GM10248 (cell line): ENCODE measurements at regions not wholly inside any gene's neighbourhood (a gene's known extent, or its start where the extent isn't known, plus 50 kb on each side); places are given as distances from the start of the nearest gene placed in this dataset.

Experiments
- CTCF ChIA-PET: fragments of 300-600 bp; sonication (Branson Sonifier 250); formaldehyde crosslinking; extraction: SDS; loops from one replicate; lab custom pipeline; 2021; ENCODE audit warnings: antibody characterized with exemption; lab: Yijun Ruan, JAX
- POLR2A ChIA-PET: fragments of 350-650 bp; sonication (Branson Sonifier 250); formaldehyde crosslinking; extraction: SDS; loops from one replicate; lab custom pipeline; 2020; ENCODE audit warnings: antibody characterized with exemption; lab: Yijun Ruan, JAX
- DNase-seq: peaks from one replicate; pipeline ENCODE4 v3.0.0; 2012; ENCODE audit errors: extremely low spot score
- CTCF ChIP-seq: IDR thresholded peaks from 2 replicates; pipeline ENCODE4 v1.5.1; 2012; ENCODE audit warnings: mild to moderate bottlenecking, low read depth; ENCODE audit errors: extremely low read depth, missing control alignments, control extremely low read depth

DNA sequence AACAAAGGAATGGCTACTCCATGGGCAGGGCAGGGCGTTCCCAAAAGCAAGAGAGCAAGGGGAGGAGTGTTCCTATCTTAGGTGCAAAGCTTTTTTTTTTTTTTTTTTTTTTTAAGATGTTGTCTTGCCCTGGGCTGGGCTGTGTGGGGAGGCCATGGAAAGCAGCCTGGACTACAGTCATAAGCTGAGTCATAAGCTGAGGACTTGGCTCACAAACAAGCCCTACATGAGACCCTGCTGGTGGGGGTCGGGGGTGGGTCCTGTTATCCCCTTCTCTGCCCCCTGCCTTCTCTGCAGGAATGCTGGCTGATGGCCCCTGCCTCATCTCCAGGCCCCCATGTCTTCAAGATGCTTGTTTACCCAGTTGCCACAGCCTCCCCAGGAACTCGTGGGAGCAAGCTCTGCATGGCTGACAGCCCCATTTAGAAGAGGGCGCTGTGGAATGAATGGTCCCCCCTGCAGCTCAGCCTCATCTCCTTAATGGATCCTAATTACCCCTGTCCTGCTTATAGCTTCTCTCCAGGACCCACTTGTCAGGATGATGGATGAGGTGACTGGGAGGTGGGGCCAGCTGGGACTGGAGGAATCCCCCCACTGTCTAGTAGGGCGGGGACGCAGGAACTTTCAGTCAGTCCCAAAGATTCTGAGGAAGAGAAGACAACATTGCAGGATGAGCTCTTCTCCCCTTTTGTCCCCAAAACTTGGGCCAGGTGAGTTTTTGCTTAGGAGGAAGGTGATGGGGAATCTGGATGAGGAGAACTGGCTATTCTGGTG, 340.8 kb upstream of the PODXL start:
- TF ChIP-seq CTCF = no peak
- CTCF ChIA-PET = interaction anchor here (0.9 to 2.1 kb wide), 4 partner anchors 10 to 47 kb away, joined by 3 to 7 read pairs (median 4); no protein-coding TSS in a partner anchor
- POLR2A ChIA-PET = no interaction called here
- no peak for DNase-seq

DNA sequence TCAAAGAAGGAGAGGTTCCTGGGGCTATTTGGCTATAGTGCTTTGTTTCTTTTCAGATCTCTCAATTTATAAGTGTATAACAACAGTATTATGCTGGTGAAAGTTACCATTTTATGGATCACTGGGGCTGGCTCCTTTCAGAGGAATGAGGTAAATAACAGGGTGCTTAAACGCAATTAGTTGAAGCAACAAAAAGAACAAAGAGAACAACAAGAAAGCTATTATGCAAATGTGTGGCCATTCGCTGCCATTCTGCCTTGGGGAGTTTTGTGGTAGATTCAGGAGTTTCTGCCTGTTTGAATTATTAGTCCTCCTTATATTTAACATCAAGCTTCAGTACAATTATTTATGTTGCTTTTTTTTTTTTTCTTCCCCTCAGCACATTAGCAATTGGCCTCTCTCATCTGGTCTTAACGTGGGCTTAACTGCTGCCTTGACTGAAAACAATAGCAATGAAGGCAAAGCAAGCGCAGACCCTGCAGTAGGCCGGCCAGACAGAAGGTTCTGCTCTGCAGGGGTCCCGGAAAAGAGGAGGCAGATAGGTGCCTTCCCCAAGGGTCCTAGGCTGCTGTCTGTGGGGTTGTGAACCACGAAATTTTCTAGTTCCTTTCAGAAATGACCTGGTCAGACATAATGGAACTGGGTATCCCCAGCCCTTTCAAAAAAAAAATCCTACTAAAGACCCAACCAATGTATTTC, 339.9 kb upstream of the PODXL start:
- TF ChIP-seq CTCF = no peak
- no peak for DNase-seq
- CTCF ChIA-PET = interaction anchor here (1.0 to 2.1 kb wide), 2 partner anchors 11 to 14 kb away, joined by 4 to 7 read pairs; no protein-coding TSS in a partner anchor
- POLR2A ChIA-PET = no interaction called here

GRCh38 chr7:131895541-131896164, 339.2 kb upstream of the PODXL start:
- POLR2A ChIA-PET = no interaction called here
- no peak for TF ChIP-seq CTCF
- no peak for DNase-seq
- CTCF ChIA-PET = interaction anchor here (1.1 kb wide), 1 partner anchor 15 kb away, joined by 3 read pairs; no protein-coding TSS in a partner anchor

- POLR2A ChIA-PET = no interaction called here
- CTCF ChIA-PET = no interaction called here
- no peak for TF ChIP-seq CTCF
- no peak for DNase-seq
Observed at GRCh38 chr7:131893631-131894340, 337.4 kb upstream of the PODXL start.

GRCh38 chr7:131890176-131890575, 333.7 kb upstream of the PODXL start:
- CTCF ChIA-PET = no interaction called here
- POLR2A ChIA-PET = no interaction called here
- TF ChIP-seq CTCF = no peak
- no peak for DNase-seq
